ENCODE measurements at regions not wholly inside any gene's neighbourhood (a gene's known extent, or its start where the extent isn't known, plus 50 kb on each side); places are given as distances from the start of the nearest gene placed in this dataset.

DNA sequence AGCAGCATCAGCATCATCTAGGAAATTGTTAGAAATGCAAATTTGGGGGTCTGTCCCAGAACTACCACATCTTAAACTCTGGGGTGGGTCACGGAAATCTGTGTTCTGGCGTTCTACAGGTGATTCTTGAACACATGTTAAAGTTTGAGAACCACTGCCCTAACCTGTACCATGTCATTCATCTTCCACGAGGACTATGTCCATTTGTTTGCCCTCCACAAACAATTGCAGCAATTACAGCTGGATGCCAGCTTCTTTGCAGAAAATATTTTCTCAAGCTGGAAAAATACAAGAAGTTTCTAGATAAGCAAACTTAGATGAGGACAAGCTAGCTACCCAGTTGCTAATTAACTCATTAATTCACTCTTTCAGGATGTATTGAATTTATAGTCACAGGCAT lies 54.1 kb downstream of the MAFB start:
- WGBS (ENCODE audit: low lambda C conversion rate, missing lambda C conversion rate): 68% methylated on average over 3 of the region's 3 CpGs
- Histone ChIP-seq H3K9me3 (ENCODE audit: low read depth) (no peaks in the 10 kb centered on the region), H3K79me2 (no peaks in the 10 kb centered on the region), H3K36me3 (replicated peaks; ENCODE audit: insufficient read depth, low read depth) (no peaks in the 10 kb centered on the region), H3K27ac (no peak overlapping the region), H3K4me1 (ENCODE audit: insufficient read depth) (no peaks in the 10 kb centered on the region), H3K4me3 (no peak overlapping the region), H3K9me2 (replicated peaks; ENCODE audit: insufficient read depth) (no peaks in the 10 kb centered on the region), H4K20me1 (ENCODE audit: insufficient read depth, poor library complexity, severe bottlenecking) (no peaks in the 10 kb centered on the region), H3K4me2 (no peak overlapping the region), H3K27me3 (no peaks in the 10 kb centered on the region), H2AFZ (no peak overlapping the region)
- DNase-seq (ENCODE audit: low spot score): no peak
- TF ChIP-seq EZH2phosphoT487 (IDR thresholded peaks at IDR 0.05; ENCODE audit: low read depth, severe bottlenecking, unreplicated experiment) (no peak), EZH2 (IDR thresholded peaks at IDR 0.05; ENCODE audit: borderline replicate concordance) (no peak)
- TF ChIP-seq, protein P1, sequence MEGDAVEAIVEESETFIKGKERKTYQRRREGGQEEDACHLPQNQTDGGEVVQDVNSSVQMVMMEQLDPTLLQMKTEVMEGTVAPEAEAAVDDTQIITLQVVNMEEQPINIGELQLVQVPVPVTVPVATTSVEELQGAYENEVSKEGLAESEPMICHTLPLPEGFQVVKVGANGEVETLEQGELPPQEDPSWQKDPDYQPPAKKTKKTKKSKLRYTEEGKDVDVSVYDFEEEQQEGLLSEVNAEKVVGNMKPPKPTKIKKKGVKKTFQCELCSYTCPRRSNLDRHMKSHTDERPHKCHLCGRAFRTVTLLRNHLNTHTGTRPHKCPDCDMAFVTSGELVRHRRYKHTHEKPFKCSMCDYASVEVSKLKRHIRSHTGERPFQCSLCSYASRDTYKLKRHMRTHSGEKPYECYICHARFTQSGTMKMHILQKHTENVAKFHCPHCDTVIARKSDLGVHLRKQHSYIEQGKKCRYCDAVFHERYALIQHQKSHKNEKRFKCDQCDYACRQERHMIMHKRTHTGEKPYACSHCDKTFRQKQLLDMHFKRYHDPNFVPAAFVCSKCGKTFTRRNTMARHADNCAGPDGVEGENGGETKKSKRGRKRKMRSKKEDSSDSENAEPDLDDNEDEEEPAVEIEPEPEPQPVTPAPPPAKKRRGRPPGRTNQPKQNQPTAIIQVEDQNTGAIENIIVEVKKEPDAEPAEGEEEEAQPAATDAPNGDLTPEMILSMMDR (IDR thresholded peaks at IDR 0.05; ENCODE audit: poor library complexity): no peak

DNA sequence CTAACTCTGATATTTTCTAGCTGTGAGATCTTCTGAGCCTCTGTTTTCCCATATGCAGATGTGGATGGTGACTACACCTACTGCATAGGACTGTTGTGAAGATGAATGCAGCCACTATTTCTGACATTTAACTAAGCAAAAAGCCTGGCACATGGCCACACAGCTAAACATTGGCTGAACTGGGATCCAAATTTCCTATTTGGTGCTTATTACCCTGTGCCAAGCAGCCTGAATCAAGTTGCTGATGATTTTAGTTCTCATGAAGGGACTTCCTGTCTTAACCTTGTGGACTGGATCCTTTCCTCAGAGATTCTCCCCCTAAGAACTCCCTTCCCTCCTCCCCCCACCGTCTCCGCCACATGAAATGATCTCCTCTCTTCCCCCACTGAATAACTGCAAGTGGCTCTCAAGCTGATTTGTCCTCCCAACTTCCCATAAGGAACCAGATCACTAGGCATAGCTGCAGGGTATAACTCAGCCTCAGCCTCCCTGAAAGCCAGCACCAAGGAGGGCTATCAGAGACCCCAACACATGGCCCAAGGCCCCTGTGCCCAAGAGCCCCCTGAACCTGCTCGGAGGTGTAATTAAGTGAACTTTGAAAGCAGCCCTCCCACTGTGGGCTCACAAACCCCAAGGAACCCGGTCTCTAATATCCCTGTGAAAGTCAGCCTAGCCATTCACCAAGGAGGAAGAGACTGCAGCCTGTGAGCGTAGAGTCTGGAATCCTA lies 55.7 kb downstream of the MAFB start:
- Histone ChIP-seq H2AFZ (no peak overlapping the region), H3K4me3 (no peak overlapping the region), H3K79me2 (no peaks in the 10 kb centered on the region), H3K27ac (no peak overlapping the region), H3K9me2 (replicated peaks; ENCODE audit: insufficient read depth) (no peaks in the 10 kb centered on the region), H3K9me3 (ENCODE audit: low read depth) (no peaks in the 10 kb centered on the region), H3K36me3 (replicated peaks; ENCODE audit: insufficient read depth, low read depth) (no peaks in the 10 kb centered on the region), H4K20me1 (ENCODE audit: insufficient read depth, poor library complexity, severe bottlenecking) (no peaks in the 10 kb centered on the region), H3K4me2 (no peak overlapping the region), H3K27me3 (no peaks in the 10 kb centered on the region), H3K4me1 (ENCODE audit: insufficient read depth) (no peaks in the 10 kb centered on the region)
- DNase-seq (ENCODE audit: low spot score): no peak
- 91% methylated on average over 5 of the region's 5 CpGs for WGBS (ENCODE audit: low lambda C conversion rate, missing lambda C conversion rate)
- TF ChIP-seq EZH2phosphoT487 (IDR thresholded peaks at IDR 0.05; ENCODE audit: low read depth, severe bottlenecking, unreplicated experiment): no peak
- TF ChIP-seq EZH2 (IDR thresholded peaks at IDR 0.05; ENCODE audit: borderline replicate concordance): no peak
- TF ChIP-seq, protein P1 (IDR thresholded peaks at IDR 0.05; ENCODE audit: poor library complexity): no peak

DNA sequence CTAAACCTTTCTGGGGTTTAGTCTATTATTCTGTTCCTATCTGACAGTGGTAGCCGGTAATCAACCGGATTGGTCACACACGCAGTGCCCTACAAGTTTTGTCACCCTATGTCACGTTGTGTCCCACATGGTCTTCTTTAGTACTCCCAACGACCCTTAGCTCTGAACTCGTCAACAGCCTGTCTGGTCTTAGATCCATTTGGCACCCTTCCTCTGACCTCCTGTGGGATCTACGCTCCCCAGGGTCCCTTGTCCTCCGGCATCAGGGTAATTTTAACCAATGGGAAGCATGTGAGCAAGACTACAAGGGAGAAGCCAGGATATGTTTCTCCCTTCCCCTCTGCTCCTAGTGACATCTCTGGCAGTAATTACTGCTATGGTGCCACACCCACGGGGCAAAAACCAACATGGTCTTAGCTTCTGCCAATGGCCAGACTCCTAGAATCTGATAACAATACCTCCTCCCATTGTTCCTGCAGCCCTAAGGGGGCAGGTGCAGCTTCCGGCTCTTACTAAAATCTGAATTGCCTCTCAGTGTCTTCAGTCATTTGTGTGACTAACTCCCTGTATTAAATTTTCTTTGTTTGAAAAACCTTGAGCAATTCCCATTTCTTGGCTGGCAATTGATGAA lies 56.6 kb downstream of the MAFB start:
- Histone ChIP-seq H4K20me1 (ENCODE audit: insufficient read depth, poor library complexity, severe bottlenecking) (no peaks in the 10 kb centered on the region), H3K79me2 (no peaks in the 10 kb centered on the region), H3K4me2 (no peak overlapping the region), H3K27me3 (no peaks in the 10 kb centered on the region), H3K9me3 (ENCODE audit: low read depth) (no peaks in the 10 kb centered on the region), H3K4me1 (ENCODE audit: insufficient read depth) (no peaks in the 10 kb centered on the region), H3K27ac (no peak overlapping the region), H2AFZ (no peak overlapping the region), H3K4me3 (no peak overlapping the region), H3K9me2 (replicated peaks; ENCODE audit: insufficient read depth) (no peaks in the 10 kb centered on the region), H3K36me3 (replicated peaks; ENCODE audit: insufficient read depth, low read depth) (no peaks in the 10 kb centered on the region)
- WGBS (ENCODE audit: low lambda C conversion rate, missing lambda C conversion rate): 84% methylated on average over 10 of the region's 10 CpGs
- TF ChIP-seq EZH2phosphoT487 (IDR thresholded peaks at IDR 0.05; ENCODE audit: low read depth, severe bottlenecking, unreplicated experiment) (no peak), EZH2 (IDR thresholded peaks at IDR 0.05; ENCODE audit: borderline replicate concordance) (no peak)
- TF ChIP-seq, protein P1 (IDR thresholded peaks at IDR 0.05; ENCODE audit: poor library complexity): no peak
- no peak for DNase-seq (ENCODE audit: low spot score)
